ENCODE measurements at regions not wholly inside any gene's neighbourhood (a gene's known extent, or its start where the extent isn't known, plus 50 kb on each side); places are given as distances from the start of the nearest gene placed in this dataset.

GRCh38 chr5:97752871-97753270 is 569.8 kb upstream of the RIOK2 start:
- no peak overlapping the region for H3K27ac Mint-ChIP-seq
- Histone ChIP-seq H3K27ac (ENCODE audit: low read length) (no peak overlapping the region), H3K4me3 (ENCODE audit: low read length) (no peak overlapping the region), H3K36me3 (ENCODE audit: control insufficient read depth, insufficient read depth, low read length) (no peaks in the 10 kb centered on the region), H3K27me3 (ENCODE audit: control insufficient read depth, insufficient read depth, low read length) (no peaks in the 10 kb centered on the region), H3K4me1 (ENCODE audit: control insufficient read depth, insufficient read depth, low read length) (no peaks in the 10 kb centered on the region), H3K9me3 (ENCODE audit: control insufficient read depth, insufficient read depth, low read length) (no peaks in the 10 kb centered on the region)
- no peaks in the 10 kb centered on the region for H3K9me3 Mint-ChIP-seq
- H3K4me3 Mint-ChIP-seq: no peak overlapping the region
- no peaks in the 10 kb centered on the region for H3K36me3 Mint-ChIP-seq
- intact Hi-C loops (cut with micrococcal nuclease): no loop called here
- no peaks in the 10 kb centered on the region for H3K4me1 Mint-ChIP-seq
- no peaks in the 10 kb centered on the region for H3K27me3 Mint-ChIP-seq (ENCODE audit: low read depth in 2 of 2)
- TF ChIP-seq, protein P1, sequence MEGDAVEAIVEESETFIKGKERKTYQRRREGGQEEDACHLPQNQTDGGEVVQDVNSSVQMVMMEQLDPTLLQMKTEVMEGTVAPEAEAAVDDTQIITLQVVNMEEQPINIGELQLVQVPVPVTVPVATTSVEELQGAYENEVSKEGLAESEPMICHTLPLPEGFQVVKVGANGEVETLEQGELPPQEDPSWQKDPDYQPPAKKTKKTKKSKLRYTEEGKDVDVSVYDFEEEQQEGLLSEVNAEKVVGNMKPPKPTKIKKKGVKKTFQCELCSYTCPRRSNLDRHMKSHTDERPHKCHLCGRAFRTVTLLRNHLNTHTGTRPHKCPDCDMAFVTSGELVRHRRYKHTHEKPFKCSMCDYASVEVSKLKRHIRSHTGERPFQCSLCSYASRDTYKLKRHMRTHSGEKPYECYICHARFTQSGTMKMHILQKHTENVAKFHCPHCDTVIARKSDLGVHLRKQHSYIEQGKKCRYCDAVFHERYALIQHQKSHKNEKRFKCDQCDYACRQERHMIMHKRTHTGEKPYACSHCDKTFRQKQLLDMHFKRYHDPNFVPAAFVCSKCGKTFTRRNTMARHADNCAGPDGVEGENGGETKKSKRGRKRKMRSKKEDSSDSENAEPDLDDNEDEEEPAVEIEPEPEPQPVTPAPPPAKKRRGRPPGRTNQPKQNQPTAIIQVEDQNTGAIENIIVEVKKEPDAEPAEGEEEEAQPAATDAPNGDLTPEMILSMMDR (IDR thresholded peaks at IDR 0.05): no peak
- ATAC-seq: no peak
- DNase-seq: no peak

GRCh38 chr5:97762483-97762882 is 579.4 kb upstream of the RIOK2 start:
- TF ChIP-seq, protein P1 (IDR thresholded peaks at IDR 0.05): no peak
- H3K36me3 Mint-ChIP-seq: no peaks in the 10 kb centered on the region
- Histone ChIP-seq H3K9me3 (ENCODE audit: control insufficient read depth, insufficient read depth, low read length) (no peaks in the 10 kb centered on the region), H3K4me3 (ENCODE audit: low read length) (no peak overlapping the region), H3K4me1 (ENCODE audit: control insufficient read depth, insufficient read depth, low read length) (no peaks in the 10 kb centered on the region), H3K27ac (ENCODE audit: low read length) (no peak overlapping the region), H3K36me3 (ENCODE audit: control insufficient read depth, insufficient read depth, low read length) (no peaks in the 10 kb centered on the region), H3K27me3 (ENCODE audit: control insufficient read depth, insufficient read depth, low read length) (no peaks in the 10 kb centered on the region)
- intact Hi-C loops (cut with micrococcal nuclease): no loop called here
- ATAC-seq (no peak), DNase-seq (no peak)
- H3K4me3 Mint-ChIP-seq: no peak overlapping the region
- peaks cover 5% of the 10 kb centered on the region in 2 donors for H3K9me3 Mint-ChIP-seq
- no peaks in the 10 kb centered on the region for H3K4me1 Mint-ChIP-seq
- H3K27me3 Mint-ChIP-seq (ENCODE audit: low read depth in 2 of 2): no peaks in the 10 kb centered on the region
- no peak overlapping the region for H3K27ac Mint-ChIP-seq

DNA sequence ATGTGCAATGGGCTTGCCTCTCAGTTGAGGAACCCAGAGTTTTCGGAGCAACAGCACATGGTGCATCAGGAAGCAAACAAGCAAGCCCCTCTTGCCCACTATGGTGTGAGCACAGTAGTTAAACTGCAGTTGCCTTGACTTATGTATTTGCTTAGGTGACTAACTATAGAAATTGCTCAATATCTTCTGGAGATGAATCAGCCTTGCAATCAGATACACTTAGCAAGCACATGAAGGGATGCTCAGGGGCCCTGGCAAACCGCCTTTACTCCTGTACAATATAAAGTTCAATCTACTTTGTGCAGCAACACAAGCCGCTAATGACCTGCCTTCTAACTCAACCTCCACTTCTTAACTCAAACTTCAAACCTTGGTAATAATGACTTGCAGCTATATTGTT is 581.7 kb upstream of the RIOK2 start:
- intact Hi-C loops (cut with micrococcal nuclease): no loop called here
- H3K9me3 ChIP-seq (ENCODE audit: control insufficient read depth, insufficient read depth, low read length): no peaks in the 10 kb centered on the region
- H3K27me3 Mint-ChIP-seq (ENCODE audit: low read depth in 2 of 2): no peaks in the 10 kb centered on the region
- no peak overlapping the region for H3K27ac ChIP-seq (ENCODE audit: low read length)
- H3K27me3 ChIP-seq (ENCODE audit: control insufficient read depth, insufficient read depth, low read length): no peaks in the 10 kb centered on the region
- no peaks in the 10 kb centered on the region for H3K4me1 ChIP-seq (ENCODE audit: control insufficient read depth, insufficient read depth, low read length)
- no peak overlapping the region for H3K4me3 ChIP-seq (ENCODE audit: low read length)
- H3K9me3 Mint-ChIP-seq: peaks cover 2 to 5% of the 10 kb centered on the region in 2 donors
- no peak overlapping the region for H3K4me3 Mint-ChIP-seq
- no peak overlapping the region for H3K27ac Mint-ChIP-seq
- ATAC-seq (no peak), DNase-seq (no peak)
- TF ChIP-seq, protein P1 (IDR thresholded peaks at IDR 0.05): no peak
- 88% methylated on average over 3 of the region's 3 CpGs for WGBS (ENCODE audit: insufficient coverage)
- no peaks in the 10 kb centered on the region for H3K4me1 Mint-ChIP-seq
- H3K36me3 Mint-ChIP-seq: peaks cover 4% of the 10 kb centered on the region
- H3K36me3 ChIP-seq (ENCODE audit: control insufficient read depth, insufficient read depth, low read length): no peaks in the 10 kb centered on the region

DNA sequence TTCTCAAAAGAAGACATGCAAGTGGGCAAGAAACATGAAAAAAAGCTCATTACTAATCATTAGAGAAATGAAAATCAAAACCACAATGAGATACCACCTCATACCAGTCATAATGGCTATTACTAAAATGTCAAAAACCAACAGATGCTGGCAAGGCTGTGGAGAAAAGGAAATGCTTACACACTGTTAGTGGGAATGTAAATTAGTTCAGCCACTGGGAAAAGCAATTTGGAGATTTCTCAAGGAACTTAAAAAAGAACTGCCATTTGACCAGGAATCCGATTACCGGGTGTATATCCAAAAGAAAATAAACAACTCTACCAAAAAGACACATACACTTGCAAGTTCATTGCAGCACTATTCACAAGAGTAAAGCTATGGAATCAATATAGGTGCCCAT is 595.4 kb upstream of the RIOK2 start:
- H3K4me1 ChIP-seq (ENCODE audit: control insufficient read depth, insufficient read depth, low read length): no peaks in the 10 kb centered on the region
- peaks cover 10 to 12% of the 10 kb centered on the region in 2 donors for H3K9me3 Mint-ChIP-seq
- TF ChIP-seq, protein P1 (IDR thresholded peaks at IDR 0.05): no peak
- DNase-seq: no peak
- H3K27ac ChIP-seq (ENCODE audit: low read length): no peak overlapping the region
- no peak overlapping the region for H3K4me3 ChIP-seq (ENCODE audit: low read length)
- H3K4me3 Mint-ChIP-seq: no peak overlapping the region
- peaks cover 7% of the 10 kb centered on the region for H3K9me3 ChIP-seq (ENCODE audit: control insufficient read depth, insufficient read depth, low read length)
- no peaks in the 10 kb centered on the region for H3K27me3 Mint-ChIP-seq (ENCODE audit: low read depth in 2 of 2)
- intact Hi-C loops (cut with micrococcal nuclease): no loop called here
- H3K27ac Mint-ChIP-seq: no peak overlapping the region
- no peaks in the 10 kb centered on the region for H3K36me3 ChIP-seq (ENCODE audit: control insufficient read depth, insufficient read depth, low read length)
- no peaks in the 10 kb centered on the region for H3K36me3 Mint-ChIP-seq
- no CpG with 5 or more reads among the region's 2 CpGs for WGBS (ENCODE audit: insufficient coverage)
- no peak for ATAC-seq
- no peaks in the 10 kb centered on the region for H3K4me1 Mint-ChIP-seq
- H3K27me3 ChIP-seq (ENCODE audit: control insufficient read depth, insufficient read depth, low read length): no peaks in the 10 kb centered on the region
